Pancreas (tissue), 10 donors: ENCODE measurements at regions not wholly inside any gene's neighbourhood (a gene's known extent, or its start where the extent isn't known, plus 50 kb on each side); places are given as distances from the start of the nearest gene placed in this dataset.

ENCODE experiments used
- ATAC-seq, 4 donors: fragments of 200-7000 bp; cut with Tn5 transposase; one replicate each; pipeline versions ENCODE4 v1.8.0 to v1.9.1; 2020; ENCODE audit warnings: mild to moderate bottlenecking in 4 of 4, moderate library complexity in 4 of 4
- DNase-seq, 6 donors: peaks; one replicate each; pipeline ENCODE4 v3.0.0-alpha.2; 2020
- FAIRE-seq: peaks from 2 replicates; lab custom pipeline; 2012; peaks lifted over from hg19 to GRCh38; lab: Jason Lieb, UNC
- H3K27ac ChIP-seq, 4 donors: fragments of 200-600 bp; sonication (generic); 1 replicate in 3 of 4; 2 replicates in 1 of 4; pipeline versions ENCODE4 v1.5.0 to v1.8.0; 2020
- H3K27me3 ChIP-seq, 4 donors: fragments of 200-600 bp; one replicate each; pipeline ENCODE4 v1.8.0; 2021
- H3K36me3 ChIP-seq, 3 donors: fragments of 200-600 bp; sonication (generic) in 1 of 3; one replicate each; pipeline versions ENCODE4 v1.5.0 to v1.8.0; 2020 to 2021
- H3K4me1 ChIP-seq, 3 donors: fragments of 200-600 bp; one replicate each; pipeline ENCODE4 v1.8.0; 2021
- H3K4me3 ChIP-seq, 4 donors: fragments of 200-600 bp; sonication (generic) in 2 of 4; one replicate each; pipeline versions ENCODE4 v1.5.0 to v1.8.0; 2020 to 2021
- H3K9me3 ChIP-seq, 4 donors: fragments of 200-600 bp; one replicate each; pipeline ENCODE4 v1.8.0; 2021
- CTCF ChIP-seq, 4 donors: fragments of 200-600 bp; sonication (generic) in 3 of 4; IDR thresholded peaks; one replicate each; pipeline versions ENCODE4 v1.5.0 to v1.8.0; 2021; ENCODE audit warnings: antibody characterized with exemption in 4 of 4
- WGBS, 2 donors: extraction: QIAGEN DNeasy Blood & Tissue Kit; methylation state at CpG; one replicate each; pipeline ENCODE4 v1.1.7; 2013; 5-methylcytosine and 5-hydroxymethylcytosine counted together
- intact Hi-C, 3 donors: fragments of 100-400 bp; cut with DNase I; formaldehyde crosslinking; loops; one replicate each; pipeline versions ENCODE4 v1.11.1 to v1.14.2; 2022
- donor health status: healthy with polysubstance abuse.
- donor health status: DM: no; HTN: no; CAD: no; lungs with moderate emphysema.
- donor health status: DM: no; HTN: no; CAD: no.
- donor health status: control.
- donor health status: control.
- donor health status: Bipolar disorder and iron deficiency.
- donor health status: DM: yes; HTN: yes; CAD: no.
- donor health status: DM: no; HTN: no; CAD: no.
- donor health status: DM: no; HTN: no; CAD: no.
- donor health status: DM: yes; HTN: yes; CAD: no.

- no peak for FAIRE-seq
- WGBS, 2 donors: 78 to 88% methylated on average over 2 of the region's 2 CpGs
- intact Hi-C loops: no loop called here
Observed at GRCh38 chr3:148150141-148150540, 547.6 kb upstream of the AGTR1 start.

GRCh38 chr3:148158210-148158609 lies 539.5 kb upstream of the AGTR1 start:
- Histone ChIP-seq H3K4me3 (no peak overlapping the region), H3K9me3 (no peaks in the 10 kb centered on the region), H3K27ac (no peak overlapping the region), H3K27me3 (no peaks in the 10 kb centered on the region), H3K4me1 (no peaks in the 10 kb centered on the region), H3K36me3 (no peaks in the 10 kb centered on the region)
- peak in 2 of 4 donors; percentile 49 to 59 for ATAC-seq
- WGBS, 2 donors: 50 to 59% methylated on average over 3 of the region's 3 CpGs
- DNase-seq: peak in 3 of 6 donors; percentile 2 to 28 (median 17)
- no peak for TF ChIP-seq CTCF (IDR thresholded peaks at IDR 0.05)
- intact Hi-C loops: no loop called here
- no peak for FAIRE-seq

More at GRCh38 chr3:148150141-148150540, 547.6 kb upstream of the AGTR1 start:
- ATAC-seq (no peak), DNase-seq (no peak)
- Histone ChIP-seq H3K4me3 (no peak overlapping the region), H3K36me3 (no peaks in the 10 kb centered on the region), H3K4me1 (no peaks in the 10 kb centered on the region), H3K27ac (no peak overlapping the region), H3K9me3 (no peaks in the 10 kb centered on the region), H3K27me3 (no peaks in the 10 kb centered on the region)
- TF ChIP-seq CTCF (IDR thresholded peaks at IDR 0.05): no peak

- H3K36me3 ChIP-seq: no peaks in the 10 kb centered on the region
- H3K4me3 ChIP-seq: no peak overlapping the region
- DNase-seq (no peak), ATAC-seq (no peak), FAIRE-seq (no peak)
- H3K9me3 ChIP-seq: no peaks in the 10 kb centered on the region
- H3K27me3 ChIP-seq: no peaks in the 10 kb centered on the region
- WGBS, 2 donors: 36 to 51% methylated on average over 2 of the region's 2 CpGs
- no peaks in the 10 kb centered on the region for H3K4me1 ChIP-seq
- no peak overlapping the region for H3K27ac ChIP-seq
- TF ChIP-seq CTCF (IDR thresholded peaks at IDR 0.05): no peak
- intact Hi-C loops: no loop called here
Observed at GRCh38 chr3:148162132-148162531, 535.6 kb upstream of the AGTR1 start.

- no peaks in the 10 kb centered on the region for H3K27me3 ChIP-seq
- FAIRE-seq (no peak), DNase-seq (no peak), ATAC-seq (no peak)
- no peaks in the 10 kb centered on the region for H3K9me3 ChIP-seq
- H3K27ac ChIP-seq: no peak overlapping the region
- intact Hi-C loops: no loop called here
- H3K4me3 ChIP-seq: no peak overlapping the region
- no peaks in the 10 kb centered on the region for H3K4me1 ChIP-seq
- no peaks in the 10 kb centered on the region for H3K36me3 ChIP-seq
- WGBS, 2 donors: 49 to 52% methylated on average over 2 of the region's 2 CpGs
- TF ChIP-seq CTCF (IDR thresholded peaks at IDR 0.05): no peak
Observed at GRCh38 chr3:148168347-148168746, 529.4 kb upstream of the AGTR1 start.

- H3K9me3 ChIP-seq: no peaks in the 10 kb centered on the region
- intact Hi-C loops: no loop called here
- H3K27me3 ChIP-seq: no peaks in the 10 kb centered on the region
- no peaks in the 10 kb centered on the region for H3K4me1 ChIP-seq
- H3K27ac ChIP-seq: no peak overlapping the region
- ATAC-seq: no peak
- H3K4me3 ChIP-seq: no peak overlapping the region
- DNase-seq: no peak
- 65 to 75% methylated on average over 4 of the region's 4 CpGs for WGBS, 2 donors
- TF ChIP-seq CTCF (IDR thresholded peaks at IDR 0.05): no peak
- no peak for FAIRE-seq
- no peaks in the 10 kb centered on the region for H3K36me3 ChIP-seq
Observed at GRCh38 chr3:148173851-148174250, 523.9 kb upstream of the AGTR1 start.
